K562 (cell line): ENCODE measurements at regions not wholly inside any gene's neighbourhood (a gene's known extent, or its start where the extent isn't known, plus 50 kb on each side); places are given as distances from the start of the nearest gene placed in this dataset.

ENCODE experiments used
- ATAC-seq: fragments of 200-7000 bp; cut with Tn5 transposase; 3 replicates; pipeline ENCODE4 v1.9.1; 2020; ENCODE audit warnings: moderate library complexity
- BruUV-seq: library from RNA; stranded (reverse); fragments of 400-500 nt; replicated peaks from 2 replicates; lab custom pipeline; 2021; lab: Mats Ljungman, UMichigan
- CTCF ChIA-PET: fragments of 300-600 bp; formaldehyde crosslinking; extraction: SDS; loops from one replicate; lab custom pipeline; 2021; ENCODE audit warnings: low intra/inter-chr PET ratio; lab: Yijun Ruan, JAX
- POLR2A ChIA-PET: fragments of 300-600, 350-650 bp; sonication (Branson Sonifier 250); formaldehyde crosslinking; extraction: SDS; loops from one replicate; lab custom pipeline; 2021; ENCODE audit warnings: antibody characterized with exemption, inconsistent platforms; lab: Yijun Ruan, JAX
- DNase-seq, 4 experiments: peaks; one replicate each; pipeline versions ENCODE4 v3.0.0 to v3.0.0-alpha.2; 2011 to 2018; ENCODE audit warnings: low spot score in 3 of 4, mixed read lengths in 3 of 4; ENCODE audit errors: extremely low read depth in 1 of 4
- FAIRE-seq: peaks from 2 replicates; lab custom pipeline; 2011; peaks lifted over from hg19 to GRCh38; lab: Jason Lieb, UNC
- H2AFZ ChIP-seq: 2 replicates; pipeline ENCODE4 v1.6.0; 2011; ENCODE audit warnings: low read depth, low read length, control low read depth, inconsistent platforms
- H3K27ac ChIP-seq: fragments of 200-600 bp; 3 replicates; pipeline ENCODE4 v1.8.0; 2011; ENCODE audit warnings: low read depth, mild to moderate bottlenecking, control low read depth, inconsistent platforms, low read length, moderate library complexity, mixed read lengths; ENCODE audit errors: extremely low read depth
- H3K27me3 ChIP-seq, 2 experiments: fragments of 300-600 bp in 1 of 2; 2 replicates in 1 of 2; 3 replicates in 1 of 2; pipeline versions ENCODE4 v1.6.0 to v1.8.0; 2011; ENCODE audit warnings: inconsistent platforms in 2 of 2, low read length in 2 of 2, mild to moderate bottlenecking in 1 of 2, mixed read lengths in 1 of 2, moderate library complexity in 1 of 2; ENCODE audit not compliant: control insufficient read depth in 2 of 2, insufficient read depth in 2 of 2
- H3K36me3 ChIP-seq: fragments of 300-600 bp; 3 replicates; pipeline ENCODE4 v1.8.0; 2011; ENCODE audit warnings: mild to moderate bottlenecking, low read length, inconsistent platforms; ENCODE audit not compliant: control insufficient read depth, insufficient read depth
- H3K4me1 ChIP-seq, 2 experiments: fragments of 200-600 bp in 1 of 2; replicated peaks in 1 of 2; 2 replicates in 1 of 2; 3 replicates in 1 of 2; pipeline versions ENCODE4 v1.5.1 to v1.8.0; 2011; ENCODE audit warnings: inconsistent platforms in 2 of 2, low read length in 2 of 2, mild to moderate bottlenecking in 1 of 2, mixed read lengths in 1 of 2, moderate library complexity in 1 of 2; ENCODE audit not compliant: control insufficient read depth in 2 of 2, insufficient read depth in 2 of 2
- H3K4me2 ChIP-seq: 2 replicates; pipeline ENCODE4 v1.6.1; 2011; ENCODE audit warnings: low read length, control low read depth, inconsistent platforms, mixed read lengths; ENCODE audit not compliant: insufficient read depth
- H3K4me3 ChIP-seq: fragments of 200-600 bp; sonication (generic), shearing (Covaris generic); 2 replicates; pipeline ENCODE4 v1.5.1; 2016; ENCODE audit warnings: control low read depth, inconsistent platforms
- H3K79me2 ChIP-seq: fragments of 200-600 bp; 3 replicates; pipeline ENCODE4 v1.8.0; 2011; ENCODE audit warnings: low read length, inconsistent platforms; ENCODE audit not compliant: control insufficient read depth, insufficient read depth
- H3K9ac ChIP-seq, 2 experiments: 2 replicates each; pipeline versions ENCODE4 v1.6.0 to v1.6.1; 2011; ENCODE audit warnings: low read depth in 2 of 2, low read length in 2 of 2, control low read depth in 1 of 2, inconsistent platforms in 1 of 2, mild to moderate bottlenecking in 1 of 2, mixed read lengths in 1 of 2; ENCODE audit not compliant: insufficient read depth in 1 of 2
- H3K9me1 ChIP-seq: one replicate; pipeline ENCODE4 v1.6.0; 2011; ENCODE audit warnings: inconsistent platforms, mild to moderate bottlenecking, low read length, moderate library complexity; ENCODE audit not compliant: control insufficient read depth, insufficient read depth
- H3K9me3 ChIP-seq: replicated peaks from 2 replicates; pipeline ENCODE4 v1.5.1; 2011; ENCODE audit warnings: low read depth, low read length, inconsistent platforms; ENCODE audit not compliant: control insufficient read depth, insufficient read depth
- H4K20me1 ChIP-seq: replicated peaks from 2 replicates; pipeline ENCODE4 v1.6.1; 2011; ENCODE audit warnings: low read length, inconsistent platforms, mixed read lengths; ENCODE audit not compliant: control insufficient read depth, insufficient read depth
- FOXA3 ChIP-seq, 2 experiments: fragments of 450-650 bp in 1 of 2; sonication (generic) in 1 of 2; formaldehyde crosslinking; IDR thresholded peaks in 1 of 2; conservative IDR thresholded peaks in 1 of 2; 2 replicates each; pipeline versions ENCODE4 v1.4.0 to v1.8.0; 2020 to 2022; ENCODE audit warnings: mild to moderate bottlenecking in 2 of 2, missing genetic modification reagents in 1 of 2
- FOXJ2 ChIP-seq: fragments of 200-800 bp; sonication (Bioruptor generic); IDR thresholded peaks from 2 replicates; pipeline ENCODE4 v1.6.1; 2016; ENCODE audit warnings: missing genetic modification characterization, missing compliant biosample characterization
- GABPA ChIP-seq: fragments of 200-800 bp; sonication (Bioruptor generic); conservative IDR thresholded peaks from 2 replicates; pipeline ENCODE4 v1.6.1; 2016; ENCODE audit warnings: low read depth, missing genetic modification characterization, missing compliant biosample characterization
- PCBP1 ChIP-seq: fragments of 200-400 bp; formaldehyde crosslinking; IDR thresholded peaks from 2 replicates; pipeline ENCODE4 v1.6.1; 2018; ENCODE audit warnings: mild to moderate bottlenecking, low read depth, low read length; ENCODE audit not compliant: poor library complexity, severe bottlenecking
- SMARCA5 ChIP-seq: fragments of 450-650 bp; IDR thresholded peaks from 2 replicates; pipeline ENCODE4 v1.6.1; 2016
- SMARCE1 ChIP-seq: fragments of 450-650 bp; IDR thresholded peaks from 2 replicates; pipeline ENCODE4 v1.7.1; 2016; ENCODE audit warnings: mild to moderate bottlenecking
- ZBED1 ChIP-seq: IDR thresholded peaks from 2 replicates; pipeline ENCODE4 v1.6.1; 2014
- ZKSCAN1 ChIP-seq: fragments of 150-350 bp; IDR thresholded peaks from 2 replicates; pipeline ENCODE4 v1.6.1; 2016; ENCODE audit warnings: low read depth, low read length
- ZKSCAN8 ChIP-seq: fragments of 200-800 bp; sonication (Bioruptor generic); IDR thresholded peaks from 2 replicates; pipeline ENCODE4 v1.6.1; 2016; ENCODE audit warnings: missing genetic modification characterization, missing compliant biosample characterization
- ZNF184 ChIP-seq: sonication (generic); formaldehyde crosslinking; IDR thresholded peaks from 2 replicates; pipeline ENCODE4 v1.5.0; 2020; ENCODE audit warnings: missing genetic modification reagents
- ZNF551 ChIP-seq: fragments of 250-450 bp; sonication (Bioruptor Pico); IDR thresholded peaks from 2 replicates; pipeline ENCODE4 v1.5.0; 2021; ENCODE audit warnings: mild to moderate bottlenecking, moderate library complexity
- ZNF830 ChIP-seq: fragments of 250-450 bp; sonication (Bioruptor Pico); IDR thresholded peaks from 2 replicates; pipeline ENCODE4 v1.5.0; 2021; ENCODE audit warnings: mild to moderate bottlenecking
- WGBS: fragments of 100-300 bp; shearing (Covaris generic); methylation state at CpG from one replicate; pipeline ENCODE4 v1.1.6; 2016; ENCODE audit warnings: low coverage, mixed read lengths; ENCODE audit not compliant: insufficient coverage; ENCODE audit errors: missing lambda C conversion rate; 5-methylcytosine and 5-hydroxymethylcytosine counted together
- in situ Hi-C: fragments of 300-500 bp; cut with MboI; formaldehyde crosslinking; loops from 4 replicates; pipeline ENCODE4 v1.15.0; 2018; ENCODE audit warnings: inconsistent platforms, mixed read lengths
- intact Hi-C: fragments of 100-400 bp; cut with micrococcal nuclease; formaldehyde crosslinking; loops from 2 replicates; pipeline ENCODE4 v1.14.2; 2022
- TF ChIP-seq, protein P1 (sequence below): fragments of 250-450 bp; sonication (Bioruptor Pico); IDR thresholded peaks from 2 replicates; pipeline ENCODE4 v1.4.0; 2020; ENCODE audit warnings: mild to moderate bottlenecking, moderate library complexity
- TF ChIP-seq, protein P2 (sequence below): fragments of 450-650 bp; IDR thresholded peaks from 2 replicates; pipeline ENCODE4 v1.6.1; 2016; ENCODE audit warnings: low read depth

GRCh38 chr16:5932906-5933305 lies 835.3 kb upstream of the EEF2KMT start:
- Histone ChIP-seq H2AFZ (no peak overlapping the region), H3K4me2 (no peak overlapping the region), H3K4me1 (no peaks in the 10 kb centered on the region), H3K4me3 (no peak overlapping the region), H3K79me2 (no peaks in the 10 kb centered on the region), H3K9ac (no peak overlapping the region), H3K27ac (no peak overlapping the region), H4K20me1 (no peaks in the 10 kb centered on the region), H3K9me3 (no peaks in the 10 kb centered on the region), H3K9me1 (no peaks in the 10 kb centered on the region), H3K27me3 (no peaks in the 10 kb centered on the region), H3K36me3 (no peaks in the 10 kb centered on the region)
- no peak for DNase-seq
- CTCF ChIA-PET = no interaction called here
- POLR2A ChIA-PET = no interaction called here
- no TSS peak for BruUV-seq
- in situ Hi-C loops (no loop called here), intact Hi-C loops (no loop called here)
- WGBS = 3% methylated on average over 9 of the region's 9 CpGs
- no peak for FAIRE-seq
- ATAC-seq = no peak
- no peak for TF ChIP-seq ZBED1
- TF ChIP-seq ZNF830 (CRISPR knock-in tag) = no peak
- TF ChIP-seq SMARCA5 = no peak
- TF ChIP-seq PCBP1 = no peak
- no peak for TF ChIP-seq FOXJ2 (tag)
- TF ChIP-seq, protein P1, sequence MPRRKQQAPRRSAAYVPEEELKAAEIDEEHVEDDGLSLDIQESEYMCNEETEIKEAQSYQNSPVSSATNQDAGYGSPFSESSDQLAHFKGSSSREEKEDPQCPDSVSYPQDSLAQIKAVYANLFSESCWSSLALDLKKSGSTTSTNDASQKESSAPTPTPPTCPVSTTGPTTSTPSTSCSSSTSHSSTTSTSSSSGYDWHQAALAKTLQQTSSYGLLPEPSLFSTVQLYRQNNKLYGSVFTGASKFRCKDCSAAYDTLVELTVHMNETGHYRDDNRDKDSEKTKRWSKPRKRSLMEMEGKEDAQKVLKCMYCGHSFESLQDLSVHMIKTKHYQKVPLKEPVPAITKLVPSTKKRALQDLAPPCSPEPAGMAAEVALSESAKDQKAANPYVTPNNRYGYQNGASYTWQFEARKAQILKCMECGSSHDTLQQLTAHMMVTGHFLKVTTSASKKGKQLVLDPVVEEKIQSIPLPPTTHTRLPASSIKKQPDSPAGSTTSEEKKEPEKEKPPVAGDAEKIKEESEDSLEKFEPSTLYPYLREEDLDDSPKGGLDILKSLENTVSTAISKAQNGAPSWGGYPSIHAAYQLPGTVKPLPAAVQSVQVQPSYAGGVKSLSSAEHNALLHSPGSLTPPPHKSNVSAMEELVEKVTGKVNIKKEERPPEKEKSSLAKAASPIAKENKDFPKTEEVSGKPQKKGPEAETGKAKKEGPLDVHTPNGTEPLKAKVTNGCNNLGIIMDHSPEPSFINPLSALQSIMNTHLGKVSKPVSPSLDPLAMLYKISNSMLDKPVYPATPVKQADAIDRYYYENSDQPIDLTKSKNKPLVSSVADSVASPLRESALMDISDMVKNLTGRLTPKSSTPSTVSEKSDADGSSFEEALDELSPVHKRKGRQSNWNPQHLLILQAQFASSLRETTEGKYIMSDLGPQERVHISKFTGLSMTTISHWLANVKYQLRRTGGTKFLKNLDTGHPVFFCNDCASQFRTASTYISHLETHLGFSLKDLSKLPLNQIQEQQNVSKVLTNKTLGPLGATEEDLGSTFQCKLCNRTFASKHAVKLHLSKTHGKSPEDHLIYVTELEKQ = no peak
- TF ChIP-seq ZKSCAN8 (CRISPR knock-in tag) = no peak
- TF ChIP-seq SMARCE1 = no peak
- TF ChIP-seq, protein P2, sequence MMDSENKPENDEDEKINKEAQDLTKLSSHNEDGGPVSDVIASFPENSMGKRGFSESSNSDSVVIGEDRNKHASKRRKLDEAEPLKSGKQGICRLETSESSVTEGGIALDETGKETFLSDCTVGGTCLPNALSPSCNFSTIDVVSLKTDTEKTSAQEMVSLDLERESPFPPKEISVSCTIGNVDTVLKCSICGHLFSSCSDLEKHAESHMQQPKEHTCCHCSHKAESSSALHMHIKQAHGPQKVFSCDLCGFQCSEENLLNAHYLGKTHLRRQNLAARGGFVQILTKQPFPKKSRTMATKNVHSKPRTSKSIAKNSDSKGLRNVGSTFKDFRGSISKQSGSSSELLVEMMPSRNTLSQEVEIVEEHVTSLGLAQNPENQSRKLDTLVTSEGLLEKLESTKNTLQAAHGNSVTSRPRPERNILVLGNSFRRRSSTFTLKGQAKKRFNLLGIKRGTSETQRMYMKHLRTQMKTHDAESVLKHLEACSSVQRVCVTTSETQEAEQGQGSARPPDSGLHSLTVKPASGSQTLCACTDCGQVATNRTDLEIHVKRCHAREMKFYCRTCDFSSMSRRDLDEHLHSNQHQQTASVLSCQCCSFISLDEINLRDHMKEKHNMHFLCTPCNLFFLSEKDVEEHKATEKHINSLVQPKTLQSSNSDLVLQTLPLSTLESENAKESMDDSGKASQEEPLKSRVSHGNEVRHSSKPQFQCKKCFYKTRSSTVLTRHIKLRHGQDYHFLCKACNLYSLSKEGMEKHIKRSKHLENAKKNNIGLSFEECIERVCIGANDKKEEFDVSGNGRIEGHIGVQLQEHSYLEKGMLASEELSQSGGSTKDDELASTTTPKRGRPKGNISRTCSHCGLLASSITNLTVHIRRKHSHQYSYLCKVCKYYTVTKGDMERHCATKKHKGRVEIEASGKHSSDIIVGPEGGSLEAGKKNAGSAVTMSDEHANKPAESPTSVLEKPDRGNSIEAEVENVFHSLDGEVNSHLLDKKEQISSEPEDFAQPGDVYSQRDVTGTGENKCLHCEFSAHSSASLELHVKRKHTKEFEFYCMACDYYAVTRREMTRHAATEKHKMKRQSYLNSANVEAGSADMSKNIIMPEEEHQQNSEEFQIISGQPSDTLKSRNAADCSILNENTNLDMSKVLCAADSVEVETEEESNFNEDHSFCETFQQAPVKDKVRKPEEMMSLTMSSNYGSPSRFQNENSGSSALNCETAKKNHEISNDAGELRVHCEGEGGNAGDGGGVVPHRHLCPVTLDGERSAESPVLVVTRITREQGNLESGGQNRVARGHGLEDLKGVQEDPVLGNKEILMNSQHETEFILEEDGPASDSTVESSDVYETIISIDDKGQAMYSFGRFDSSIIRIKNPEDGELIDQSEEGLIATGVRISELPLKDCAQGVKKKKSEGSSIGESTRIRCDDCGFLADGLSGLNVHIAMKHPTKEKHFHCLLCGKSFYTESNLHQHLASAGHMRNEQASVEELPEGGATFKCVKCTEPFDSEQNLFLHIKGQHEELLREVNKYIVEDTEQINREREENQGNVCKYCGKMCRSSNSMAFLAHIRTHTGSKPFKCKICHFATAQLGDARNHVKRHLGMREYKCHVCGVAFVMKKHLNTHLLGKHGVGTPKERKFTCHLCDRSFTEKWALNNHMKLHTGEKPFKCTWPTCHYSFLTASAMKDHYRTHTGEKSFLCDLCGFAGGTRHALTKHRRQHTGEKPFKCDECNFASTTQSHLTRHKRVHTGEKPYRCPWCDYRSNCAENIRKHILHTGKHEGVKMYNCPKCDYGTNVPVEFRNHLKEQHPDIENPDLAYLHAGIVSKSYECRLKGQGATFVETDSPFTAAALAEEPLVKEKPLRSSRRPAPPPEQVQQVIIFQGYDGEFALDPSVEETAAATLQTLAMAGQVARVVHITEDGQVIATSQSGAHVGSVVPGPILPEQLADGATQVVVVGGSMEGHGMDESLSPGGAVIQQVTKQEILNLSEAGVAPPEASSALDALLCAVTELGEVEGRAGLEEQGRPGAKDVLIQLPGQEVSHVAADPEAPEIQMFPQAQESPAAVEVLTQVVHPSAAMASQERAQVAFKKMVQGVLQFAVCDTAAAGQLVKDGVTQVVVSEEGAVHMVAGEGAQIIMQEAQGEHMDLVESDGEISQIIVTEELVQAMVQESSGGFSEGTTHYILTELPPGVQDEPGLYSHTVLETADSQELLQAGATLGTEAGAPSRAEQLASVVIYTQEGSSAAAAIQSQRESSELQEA = no peak
- TF ChIP-seq ZKSCAN1 = no peak
- no peak for TF ChIP-seq ZNF184 (CRISPR knock-in tag)
- TF ChIP-seq ZNF551 = no peak
- no peak for TF ChIP-seq GABPA (tag)
- TF ChIP-seq FOXA3 (CRISPR knock-in tag; conservative IDR thresholded peaks at IDR 0.05 in 1 of 2, IDR thresholded peaks at IDR 0.05 in 1 of 2) = no peak
